Spleen (tissue), 3 donors: ENCODE measurements at regions not wholly inside any gene's neighbourhood (a gene's known extent, or its start where the extent isn't known, plus 50 kb on each side); places are given as distances from the start of the nearest gene placed in this dataset.

Experiments
- POLR2A ChIP-seq, 3 donors: fragments of 450-650 bp; IDR thresholded peaks; one replicate each; pipeline ENCODE4 v1.5.1; 2017; ENCODE audit warnings: antibody characterized with exemption in 3 of 3, mild to moderate bottlenecking in 1 of 3
- POLR2AphosphoS5 ChIP-seq, 3 donors: sonication (generic); formaldehyde crosslinking; IDR thresholded peaks; one replicate each; pipeline ENCODE4 v1.5.1; 2017; ENCODE audit warnings: antibody characterized with exemption in 3 of 3

DNA sequence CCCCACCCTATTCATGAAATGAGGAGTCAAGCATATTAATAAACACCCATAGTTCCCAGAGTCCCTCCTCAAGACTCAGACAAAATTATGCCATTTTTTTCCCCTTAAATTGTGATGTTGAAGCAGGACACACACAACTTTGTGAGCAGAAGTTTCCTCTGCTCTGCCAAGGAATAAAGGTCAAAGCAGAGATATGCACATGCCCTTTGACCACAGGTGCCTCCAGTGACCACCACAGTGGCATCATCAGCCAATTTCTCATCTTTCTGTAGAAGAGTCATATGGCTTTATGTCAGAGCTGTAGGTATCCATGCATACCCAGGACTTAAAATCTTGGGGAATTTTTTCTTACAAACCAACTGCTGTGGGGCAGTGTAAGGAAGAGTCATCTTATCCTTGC, 304.4 kb upstream of the GADL1 start:
- TF ChIP-seq POLR2A (IDR thresholded peaks at IDR 0.05) = no peak
- TF ChIP-seq POLR2AphosphoS5 (IDR thresholded peaks at IDR 0.05) = no peak
